NB4 (cell line): ENCODE measurements at regions not wholly inside any gene's neighbourhood (a gene's known extent, or its start where the extent isn't known, plus 50 kb on each side); places are given as distances from the start of the nearest gene placed in this dataset.

Experiments
- CTCF ChIP-seq: IDR thresholded peaks from one replicate; pipeline ENCODE4 v1.5.1; 2012; ENCODE audit warnings: low read depth, low read length
- MAX ChIP-seq: IDR thresholded peaks from 2 replicates; pipeline ENCODE4 v1.6.1; 2011; ENCODE audit warnings: low read depth, low read length
- POLR2A ChIP-seq: IDR thresholded peaks from 2 replicates; pipeline ENCODE4 v1.6.1; 2011; ENCODE audit warnings: mild to moderate bottlenecking; ENCODE audit not compliant: insufficient read length; ENCODE audit errors: extremely low read depth

GRCh38 chr1:60415696-60416095 is 342.1 kb upstream of the C1orf87 start:
- TF ChIP-seq CTCF (no peak), MAX (no peak), POLR2A (no peak)
